RKO (cell line): ENCODE measurements at regions not wholly inside any gene's neighbourhood (a gene's known extent, or its start where the extent isn't known, plus 50 kb on each side); places are given as distances from the start of the nearest gene placed in this dataset.
A peak's percentile ranks its signal among the peaks of the same experiment; 100 is the strongest.

Experiments used
- DNase-seq: peaks from one replicate; pipeline ENCODE4 v3.0.0-alpha.2; 2016; ENCODE audit warnings: low spot score

- DNase-seq: no peak
Observed at GRCh38 chr9:73655363-73655762, 503.7 kb downstream of the ANXA1 start.

- no peak for DNase-seq
Observed at GRCh38 chr9:73655831-73656230, 504.2 kb downstream of the ANXA1 start.

DNA sequence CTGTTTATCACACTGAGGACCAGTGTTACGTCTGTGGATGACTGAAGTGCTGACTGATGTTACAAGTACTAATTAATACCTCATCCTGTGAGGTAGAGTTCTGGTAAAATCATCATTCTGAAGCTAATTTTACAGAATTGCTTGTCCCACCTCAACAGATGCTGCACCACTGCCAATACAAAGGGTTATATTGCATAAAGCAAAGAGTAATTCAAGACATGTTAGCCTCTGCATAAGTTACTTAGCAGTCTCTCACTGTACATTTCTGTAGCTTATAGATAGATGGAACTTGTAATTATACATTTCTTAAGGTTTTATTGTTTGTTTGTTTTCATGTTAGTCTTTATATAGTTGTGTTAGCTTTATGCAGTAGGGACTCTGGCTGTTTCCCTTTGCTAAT, 513.6 kb downstream of the ANXA1 start:
- DNase-seq: no peak

- peak; percentile 27 for DNase-seq
Observed at GRCh38 chr9:73667749-73668148, 516.1 kb downstream of the ANXA1 start.

DNA sequence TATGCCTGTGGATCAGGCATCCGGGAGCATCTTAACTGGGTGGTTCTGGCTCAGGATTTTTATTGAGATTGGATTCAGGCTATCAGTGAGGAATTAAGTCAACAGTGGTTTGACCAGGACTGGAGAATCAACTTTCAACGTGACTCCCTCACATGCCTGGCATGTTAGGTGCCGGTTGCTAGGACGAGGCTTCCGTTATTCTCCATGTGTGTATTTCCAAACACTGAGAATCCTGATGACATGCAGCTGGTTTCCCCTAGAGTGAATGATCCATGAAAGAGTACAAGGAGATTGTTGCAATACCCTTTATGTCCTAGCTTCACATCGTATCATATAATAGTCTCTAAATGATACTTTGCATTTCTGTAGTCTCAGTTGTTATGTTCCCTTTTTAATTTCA, 529.2 kb downstream of the ANXA1 start:
- DNase-seq: no peak

- no peak for DNase-seq
Observed at GRCh38 chr9:73682789-73683188, 531.1 kb downstream of the ANXA1 start.

DNA sequence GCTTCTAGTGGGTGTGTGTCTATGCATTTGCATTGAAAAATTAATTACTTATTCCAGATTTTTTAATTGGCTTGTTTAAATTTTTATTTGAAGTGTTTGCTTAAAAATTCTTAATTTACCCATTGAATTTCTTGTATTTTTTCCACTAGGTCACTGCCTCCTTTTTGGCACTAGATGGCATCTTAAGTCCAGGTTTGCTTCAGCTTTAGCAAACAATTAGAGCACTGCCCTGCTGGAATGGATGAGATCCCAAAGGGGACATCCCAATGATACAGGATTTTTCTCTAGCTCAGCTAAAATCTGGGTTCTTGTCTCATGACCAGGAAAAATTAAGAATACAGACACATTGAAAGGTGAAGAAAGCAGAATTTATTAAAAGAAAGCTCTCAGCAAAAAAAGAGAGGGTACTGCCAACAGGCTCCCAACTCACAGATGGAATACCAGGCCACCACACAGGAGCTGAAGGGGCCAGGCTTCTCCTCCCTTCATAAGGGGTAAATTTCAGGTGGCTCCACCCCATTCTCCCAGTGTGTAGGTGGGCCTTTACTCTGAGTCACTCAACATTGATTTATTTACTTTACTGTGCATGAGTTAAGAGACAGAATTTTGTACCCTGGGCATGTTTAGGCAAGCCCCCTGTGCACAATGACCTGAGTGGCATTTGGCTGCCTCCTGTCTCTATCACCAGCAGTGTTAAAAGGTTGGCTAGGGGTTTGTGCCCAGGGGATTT, 532.4 kb downstream of the ANXA1 start:
- DNase-seq: peak; percentile 66

GRCh38 chr9:73684601-73685000, 532.9 kb downstream of the ANXA1 start:
- DNase-seq: no peak

- DNase-seq: no peak
Observed at GRCh38 chr9:73685786-73686185, 534.1 kb downstream of the ANXA1 start.

DNA sequence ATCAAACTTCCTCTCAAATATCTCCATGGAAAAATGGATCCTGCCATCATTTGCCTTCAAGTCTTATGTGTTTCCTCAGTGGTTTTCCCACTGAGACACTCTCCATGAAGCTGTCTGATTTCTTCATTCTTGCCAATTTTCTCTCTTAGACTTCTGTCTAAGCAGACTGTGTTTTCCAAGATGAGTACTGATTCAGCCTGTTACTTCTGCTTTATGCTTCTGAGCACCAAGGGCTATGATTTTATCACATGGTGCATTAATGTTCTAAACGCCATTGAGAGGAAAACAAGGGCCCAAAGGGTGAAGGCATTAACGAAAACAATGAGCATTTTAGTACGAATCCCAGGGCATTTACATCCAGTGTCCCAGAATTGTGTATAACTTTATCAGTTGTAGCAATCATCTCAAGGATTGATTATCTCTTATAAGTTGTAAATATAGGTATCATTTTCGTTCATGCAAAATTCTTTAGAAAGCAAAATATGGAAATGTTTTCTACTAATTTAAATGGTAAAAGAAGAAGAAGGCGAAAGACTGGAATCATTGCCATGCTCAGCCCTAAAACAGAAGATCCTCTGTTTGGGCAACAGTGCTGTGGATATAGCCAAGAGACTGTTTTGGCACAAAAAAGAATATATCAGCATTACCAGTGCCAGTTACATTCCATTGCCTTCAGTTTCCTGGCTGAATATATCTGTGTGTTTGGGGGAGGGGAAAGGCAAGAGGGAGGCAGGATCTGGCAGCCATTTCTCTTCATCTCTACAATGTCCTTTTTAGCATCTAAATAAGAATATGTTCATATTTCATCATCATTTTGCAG, 537.6 kb downstream of the ANXA1 start:
- DNase-seq: no peak

- no peak for DNase-seq
Observed at GRCh38 chr9:73701415-73702057, 549.9 kb downstream of the ANXA1 start.

- peak; percentile 30 for DNase-seq
Observed at GRCh38 chr9:73714294-73714693, 562.6 kb downstream of the ANXA1 start.

DNA sequence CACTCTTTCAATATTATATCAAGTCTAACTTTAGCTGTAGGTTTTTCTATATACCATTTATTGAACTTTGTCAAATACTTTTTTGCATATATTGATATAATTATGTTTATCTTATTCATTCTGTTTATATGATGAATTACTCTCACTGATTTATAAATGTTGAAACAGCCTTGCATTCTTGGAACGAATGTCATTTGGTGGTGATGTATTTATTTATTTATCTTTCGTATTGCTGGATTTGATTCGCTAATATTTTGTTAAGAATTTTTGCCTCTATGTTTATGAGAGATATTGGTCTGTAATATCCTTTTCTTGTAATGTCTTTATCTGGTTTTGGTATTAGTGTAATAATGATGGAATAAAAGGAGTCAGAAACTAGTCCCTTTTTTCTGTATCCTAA, 563.9 kb downstream of the ANXA1 start:
- DNase-seq: no peak

DNA sequence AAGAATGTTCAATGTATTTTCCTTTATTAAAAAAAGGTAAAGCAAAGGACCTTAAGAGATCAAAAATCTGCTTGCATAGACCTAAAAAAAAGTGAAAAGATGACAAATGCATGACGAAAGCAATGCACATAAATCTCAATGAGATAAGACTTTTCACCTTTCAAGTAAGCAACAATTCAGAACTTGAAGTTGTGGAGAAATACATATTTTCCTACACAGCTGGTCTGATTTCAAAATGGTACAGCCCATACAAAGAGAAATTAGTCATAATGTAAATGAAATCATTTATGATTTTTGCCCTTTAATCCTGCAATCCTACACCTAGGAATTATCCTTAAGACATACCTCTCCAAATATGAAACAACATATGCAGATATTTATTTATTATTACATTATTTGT, 568.0 kb downstream of the ANXA1 start:
- no peak for DNase-seq

- DNase-seq: no peak
Observed at GRCh38 chr9:73720601-73721000, 568.9 kb downstream of the ANXA1 start.

DNA sequence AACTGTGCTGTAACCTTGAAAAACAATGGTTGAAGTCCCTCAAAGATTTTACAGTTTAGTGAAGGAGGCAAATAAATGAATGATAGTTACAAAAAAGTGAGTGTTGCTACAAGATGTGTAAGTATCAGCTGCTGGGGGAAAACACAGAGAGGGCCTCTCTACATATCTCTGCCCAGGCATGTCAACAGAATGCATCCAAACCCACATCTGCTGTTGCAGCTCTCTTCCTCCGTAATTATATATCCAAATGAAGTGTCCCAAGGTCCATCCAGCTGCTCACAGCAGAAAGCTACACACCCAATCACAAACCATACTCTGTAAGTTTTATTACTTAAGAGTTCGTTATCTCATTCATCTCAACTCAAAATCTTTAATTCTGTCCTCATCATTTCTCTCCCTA, 584.6 kb downstream of the ANXA1 start:
- DNase-seq: no peak

DNA sequence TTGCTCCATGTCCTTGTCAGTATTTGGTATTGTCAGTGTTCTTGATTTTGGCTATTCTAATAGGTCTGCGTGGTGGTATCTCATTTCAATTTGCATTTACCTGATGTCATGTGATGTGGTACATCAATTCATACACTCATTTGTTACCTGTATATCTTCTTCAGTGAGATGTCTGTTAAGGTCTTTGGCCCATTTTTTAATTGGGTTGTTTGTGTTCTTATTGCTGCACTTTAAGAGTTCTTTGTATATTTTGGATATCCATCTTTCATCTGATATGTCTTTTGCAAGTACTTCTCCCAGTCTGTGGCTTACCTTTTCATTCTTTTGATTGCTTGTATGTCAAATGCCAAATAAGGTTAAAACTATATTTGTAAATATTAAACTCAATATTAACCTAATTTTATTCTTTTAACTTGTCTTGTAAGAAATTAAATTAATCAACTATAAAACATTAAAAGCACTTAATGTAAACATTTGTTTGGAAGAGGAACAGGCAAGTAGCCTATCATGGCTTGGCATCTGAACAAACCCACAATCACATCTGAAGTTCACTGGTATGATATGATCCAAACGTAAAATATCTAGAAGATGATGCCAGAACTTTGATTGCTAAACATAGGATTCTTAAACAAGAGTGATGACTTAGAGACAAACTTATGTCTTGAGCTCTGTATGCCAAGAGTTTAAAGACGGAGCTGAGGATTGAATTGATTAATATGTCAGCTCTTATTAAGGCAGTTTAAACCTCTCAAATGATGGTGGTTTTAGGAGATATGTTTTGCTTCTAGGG, 587.3 kb downstream of the ANXA1 start:
- DNase-seq: no peak

GRCh38 chr9:73741316-73741715, 589.7 kb downstream of the ANXA1 start:
- no peak for DNase-seq

DNA sequence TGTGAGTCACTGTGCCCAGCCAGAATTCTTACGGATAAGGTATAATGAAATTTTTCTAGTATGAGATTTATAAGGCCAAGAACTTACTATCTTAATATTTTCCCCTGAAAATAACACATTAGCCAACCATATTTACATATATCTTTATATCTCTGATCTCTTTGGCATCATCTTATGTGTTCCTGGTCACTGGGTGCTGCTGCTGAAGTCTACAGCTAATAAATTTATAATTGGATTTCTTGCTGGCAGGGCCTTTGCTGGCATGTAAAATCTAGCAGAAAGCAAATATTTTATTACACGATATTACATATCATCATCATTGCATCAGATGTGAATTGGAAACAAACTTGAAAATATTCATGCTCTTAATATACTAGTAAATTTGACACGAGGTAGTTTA, 590.7 kb downstream of the ANXA1 start:
- no peak for DNase-seq

GRCh38 chr9:73743826-73744225, 592.2 kb downstream of the ANXA1 start:
- DNase-seq: peak; percentile 37

DNA sequence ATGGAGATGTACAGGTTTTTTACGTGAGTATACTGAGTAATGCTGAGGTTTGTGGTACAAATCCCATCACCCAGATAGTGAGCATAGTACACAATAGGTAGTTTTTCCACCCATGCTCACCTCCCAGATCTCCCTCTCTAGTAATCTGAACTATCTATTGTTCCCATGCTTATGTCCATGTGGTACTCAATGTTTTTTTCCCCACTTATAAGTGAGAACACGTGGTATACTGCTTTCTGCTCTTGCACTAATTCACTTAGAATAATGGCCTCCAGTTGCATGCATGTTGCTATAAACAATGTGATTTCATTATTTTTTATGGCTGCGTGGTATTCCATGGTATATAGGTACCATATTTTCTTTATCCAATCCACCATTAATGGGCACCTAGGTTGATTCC, 593.9 kb downstream of the ANXA1 start:
- DNase-seq: no peak

DNA sequence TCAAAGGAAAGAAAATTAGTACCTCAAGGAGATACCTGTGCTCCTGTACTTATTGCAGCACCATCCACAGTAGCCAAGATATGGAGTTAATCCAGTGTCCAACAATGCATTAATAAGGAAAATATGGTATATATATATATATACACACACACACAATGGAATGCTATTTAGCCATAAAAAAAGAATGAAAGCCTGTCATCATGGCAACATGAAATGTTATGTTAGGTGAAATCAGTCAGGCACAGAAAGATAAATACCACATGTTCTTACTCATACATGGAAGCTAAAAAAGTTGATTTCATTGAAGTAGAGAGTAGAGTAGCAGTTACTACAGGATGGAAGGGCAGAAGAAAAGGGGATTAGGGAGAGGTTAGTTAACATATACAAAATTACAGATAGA, 601.5 kb downstream of the ANXA1 start:
- DNase-seq: no peak
